ENCODE measurements at regions not wholly inside any gene's neighbourhood (a gene's known extent, or its start where the extent isn't known, plus 50 kb on each side); places are given as distances from the start of the nearest gene placed in this dataset.
"Not testable (repeated sequence)": the region's sequence is repeated elsewhere in the genome, so short reads cannot be mapped to it uniquely, and the experiment has no call there.

- DNase-seq, result no peak
Measured at GRCh38 chr7:153887749-153888569, 164.2 kb upstream of the DPP6 start.

GRCh38 chr7:153891990-153892389 lies 160.2 kb upstream of the DPP6 start:
- DNase-seq, result no peak

DNA sequence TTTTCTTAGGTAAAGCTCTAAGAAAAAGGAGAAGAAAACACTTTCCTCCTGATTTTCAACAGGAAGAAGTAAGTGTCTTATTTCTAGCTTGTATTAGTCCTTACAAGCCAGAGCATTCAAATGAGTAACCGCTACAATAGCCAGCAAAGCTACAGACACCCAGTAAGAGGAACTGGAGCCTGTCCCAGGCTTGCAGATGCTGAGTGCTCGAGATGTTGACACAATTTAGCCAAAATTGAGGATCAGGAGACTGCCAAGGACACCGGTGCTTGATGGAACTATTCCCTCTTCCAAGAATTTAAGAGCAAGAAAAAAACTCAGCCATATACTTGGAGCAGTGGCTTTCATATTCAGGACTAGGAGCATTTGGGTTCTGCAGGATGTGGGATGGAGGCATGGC lies 149.3 kb upstream of the DPP6 start:
- no peak for DNase-seq

DNA sequence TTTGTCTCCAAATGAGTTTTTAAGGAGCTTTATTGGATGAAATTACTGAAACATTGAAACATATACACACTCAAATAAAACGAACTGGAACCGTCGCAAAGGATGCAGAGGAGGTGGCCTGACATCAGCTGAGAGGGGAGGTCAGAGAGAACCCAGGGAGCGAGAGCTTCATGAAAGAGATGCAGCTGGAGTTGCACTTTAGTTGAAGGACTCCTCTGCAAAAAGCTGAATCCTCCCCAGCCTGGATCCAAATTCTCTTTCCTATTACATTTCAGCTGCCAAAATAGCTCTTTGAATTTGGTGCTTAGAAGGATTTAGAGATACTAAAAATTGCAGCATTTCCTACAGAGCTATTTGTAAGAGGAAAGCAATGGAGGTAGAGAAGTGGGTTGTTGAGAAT lies 140.0 kb upstream of the DPP6 start:
- DNase-seq, result no peak

- DNase-seq, result no peak
Measured at GRCh38 chr7:153920126-153920525, 132.1 kb upstream of the DPP6 start.

DNA sequence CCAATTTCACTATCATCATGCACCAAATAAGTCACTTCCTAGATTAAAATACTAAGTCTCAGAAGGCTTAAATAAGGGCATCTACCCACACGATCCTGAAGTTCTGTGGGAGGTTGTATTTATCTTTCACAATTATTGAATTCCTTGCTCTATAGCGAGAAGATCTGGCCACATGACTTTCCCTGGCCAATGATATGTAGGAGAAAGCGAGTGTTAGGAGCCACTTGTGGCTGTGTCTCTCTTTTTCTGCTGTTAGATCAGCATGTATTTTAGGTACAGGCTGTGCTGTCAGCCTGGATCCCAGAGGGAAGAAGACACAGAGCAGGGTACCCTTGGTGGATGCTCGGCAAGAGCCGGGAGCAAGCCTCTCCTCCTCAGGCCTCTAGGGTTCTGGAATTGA lies 131.3 kb upstream of the DPP6 start:
- DNase-seq, result no peak

GRCh38 chr7:153921408-153921807 lies 130.8 kb upstream of the DPP6 start:
- no peak for DNase-seq

DNA sequence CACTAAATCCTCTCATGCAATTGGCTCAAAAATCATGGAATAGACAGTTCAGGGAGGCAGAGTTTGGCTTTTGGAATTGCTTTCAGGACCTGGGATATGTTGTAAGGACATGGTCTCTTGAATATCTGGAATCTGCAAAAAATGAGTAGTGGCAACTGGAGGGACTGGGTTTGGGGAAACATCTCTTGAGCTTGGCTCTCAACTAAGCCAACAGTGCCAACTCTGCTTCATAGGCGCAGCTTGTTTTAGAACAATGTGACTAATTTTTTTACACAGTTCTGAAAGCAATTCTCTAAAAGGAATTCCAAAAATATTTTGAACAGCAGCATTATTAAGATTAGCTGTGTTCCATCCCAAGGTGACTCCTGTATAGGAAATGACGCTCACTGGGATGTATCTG lies 121.5 kb upstream of the DPP6 start:
- DNase-seq, result no peak

DNA sequence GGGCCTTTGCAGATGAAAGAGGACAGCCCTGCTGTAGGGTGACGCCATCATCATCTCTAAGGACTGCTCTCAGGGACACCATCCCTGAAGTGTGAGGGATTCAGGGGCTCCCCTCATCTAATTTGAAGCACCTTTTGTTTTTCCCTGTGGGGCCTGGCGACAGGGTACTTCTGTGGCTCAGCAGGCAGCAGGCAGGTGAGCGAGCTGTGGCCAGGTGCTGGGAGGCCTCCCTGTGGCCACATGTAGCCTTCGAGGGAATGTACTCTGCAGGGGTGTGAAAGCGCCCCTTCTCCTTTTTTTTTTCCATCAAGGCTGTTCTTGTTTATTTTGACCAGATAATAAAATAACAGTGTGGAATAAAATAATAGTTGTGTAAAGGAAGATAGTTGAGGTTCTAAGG lies 118.2 kb upstream of the DPP6 start:
- DNase-seq, result no peak

DNA sequence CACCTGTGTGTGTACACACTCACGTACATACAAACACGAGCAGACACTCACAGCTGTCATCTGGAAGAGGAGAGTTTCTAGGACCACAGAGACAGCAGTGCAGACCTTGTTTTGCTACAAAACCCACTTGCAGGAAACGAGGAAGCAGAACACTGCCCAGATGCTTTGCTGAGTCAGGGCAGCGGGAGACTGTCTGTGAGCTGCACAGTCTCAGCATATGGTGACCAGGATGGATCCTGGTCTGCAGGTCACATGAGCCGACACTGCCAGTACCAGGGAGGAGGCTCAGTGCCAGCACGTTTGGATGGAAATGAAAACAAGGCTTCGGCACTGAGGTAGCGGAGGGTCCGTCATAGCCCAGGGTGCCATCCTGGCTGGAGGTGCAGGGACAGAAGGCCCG lies 117.6 kb upstream of the DPP6 start:
- DNase-seq, result no peak

GRCh38 chr7:153935095-153935494 lies 117.1 kb upstream of the DPP6 start:
- DNase-seq, result no peak

DNA sequence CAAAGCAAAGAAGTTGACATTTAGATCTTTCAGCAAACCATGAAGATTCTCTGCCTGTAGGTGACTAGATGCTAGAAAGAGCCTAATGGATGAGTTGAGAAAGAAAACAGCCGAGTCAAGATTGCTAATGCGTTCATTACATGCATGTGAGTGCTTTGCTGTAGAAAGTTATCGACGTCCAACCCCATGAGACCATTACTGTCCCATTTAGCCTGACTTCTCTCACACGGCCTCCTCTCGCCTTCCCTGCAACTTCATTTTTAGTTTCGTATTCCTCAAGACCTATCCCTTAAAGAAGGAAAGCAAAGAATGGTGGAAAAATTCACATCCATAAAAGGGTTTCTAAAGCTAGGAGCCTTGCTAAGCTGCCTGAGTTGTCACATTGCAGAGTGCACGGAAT lies 113.7 kb upstream of the DPP6 start:
- DNase-seq, result no peak

GRCh38 chr7:153939177-153939576 lies 113.0 kb upstream of the DPP6 start:
- DNase-seq, result no peak

DNA sequence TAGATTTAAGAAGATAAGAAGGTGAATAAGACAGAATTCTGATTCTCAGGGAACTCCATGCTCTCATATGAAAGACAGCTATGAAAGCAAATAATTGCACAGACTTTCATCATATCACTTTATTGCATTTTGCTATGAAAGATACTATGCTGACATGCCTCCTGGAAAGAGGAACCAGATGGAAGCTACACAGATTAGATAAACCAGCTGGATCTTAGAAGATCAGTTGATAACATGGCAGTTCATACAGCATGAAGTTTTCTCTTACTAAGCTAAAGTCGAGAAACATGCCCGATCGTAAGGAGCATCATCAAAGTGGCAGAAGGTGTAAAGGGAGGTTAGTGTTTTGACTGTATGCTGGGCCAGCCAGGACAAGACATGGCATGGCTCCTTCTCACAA lies 112.5 kb upstream of the DPP6 start:
- DNase-seq, result no peak

DNA sequence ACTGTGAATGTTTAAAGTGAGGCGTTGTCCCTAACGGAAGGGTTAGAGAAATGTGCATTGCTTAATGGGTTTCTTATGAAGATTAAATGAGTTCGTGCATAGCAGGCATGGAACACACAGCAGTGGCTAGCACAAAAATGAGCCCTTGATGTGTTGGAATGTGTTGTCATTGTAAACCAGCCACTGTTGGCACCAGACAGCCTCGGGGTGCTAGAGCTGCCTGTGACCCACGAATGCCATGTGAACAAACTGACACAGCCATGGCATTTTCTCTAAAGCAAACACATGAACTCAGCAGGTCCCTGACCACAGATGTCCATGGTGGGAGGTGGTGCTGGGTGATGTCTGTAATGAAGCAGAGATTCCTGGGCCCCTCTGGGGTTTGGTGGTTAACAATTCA lies 111.1 kb upstream of the DPP6 start:
- DNase-seq, result no peak

DNA sequence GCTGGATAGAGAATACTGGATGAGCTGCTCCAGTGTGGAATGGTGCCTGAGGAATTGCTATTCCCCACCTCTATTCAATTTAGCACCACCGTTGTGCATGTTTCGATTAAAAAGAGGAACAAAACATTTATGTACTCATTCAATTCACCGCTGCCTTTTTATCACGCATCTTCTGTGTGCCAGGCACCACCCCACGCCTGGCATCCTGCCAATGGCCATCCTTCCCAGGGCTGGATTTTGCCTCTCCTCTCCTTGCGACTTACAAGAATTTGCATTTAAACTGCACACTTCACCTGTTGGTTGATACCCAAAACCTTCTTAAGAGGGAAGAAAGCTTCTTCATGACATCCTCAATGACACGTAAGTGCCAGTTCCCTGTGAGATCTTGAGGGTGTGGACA lies 110.2 kb upstream of the DPP6 start:
- DNase-seq, result no peak

DNA sequence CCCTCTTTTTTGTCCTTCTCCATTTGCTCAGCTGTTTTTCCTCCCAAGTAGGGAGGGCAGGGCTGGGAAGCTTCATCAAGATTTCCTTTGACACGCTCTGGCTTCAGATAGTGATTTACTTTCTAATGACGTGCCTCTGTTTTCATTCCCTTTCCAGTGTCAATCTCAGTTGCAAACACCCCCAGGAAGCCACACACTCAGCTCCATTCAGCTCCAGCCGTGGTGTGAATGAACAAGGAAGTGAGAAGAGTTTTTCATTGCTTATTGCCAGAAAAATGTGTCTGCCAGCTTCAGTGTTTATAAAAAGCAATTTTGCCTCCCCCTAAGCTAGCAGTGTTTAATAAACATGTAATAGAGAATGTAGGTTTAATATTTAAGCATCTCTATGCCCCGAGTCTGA lies 108.7 kb upstream of the DPP6 start:
- DNase-seq, result no peak

DNA sequence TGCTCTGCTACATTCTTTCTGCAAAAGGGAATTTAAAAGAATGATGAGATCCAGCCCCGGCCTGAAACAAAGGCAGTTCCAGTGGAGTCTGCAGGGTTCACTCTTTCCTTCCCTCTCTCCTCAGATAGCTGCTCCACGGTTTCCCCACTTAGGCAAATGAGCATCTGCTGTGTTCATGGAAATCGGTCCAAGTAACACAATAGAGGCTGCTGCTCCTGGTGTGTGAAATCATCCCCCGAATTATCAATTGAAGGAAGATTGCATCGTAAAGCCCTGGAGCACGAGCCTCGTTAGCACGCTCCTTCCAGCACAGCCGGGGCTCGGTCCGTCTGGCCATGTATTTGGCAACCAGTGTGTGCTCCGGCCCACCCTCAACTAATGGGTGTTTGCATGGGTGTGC lies 108.3 kb upstream of the DPP6 start:
- DNase-seq, result no peak

DNA sequence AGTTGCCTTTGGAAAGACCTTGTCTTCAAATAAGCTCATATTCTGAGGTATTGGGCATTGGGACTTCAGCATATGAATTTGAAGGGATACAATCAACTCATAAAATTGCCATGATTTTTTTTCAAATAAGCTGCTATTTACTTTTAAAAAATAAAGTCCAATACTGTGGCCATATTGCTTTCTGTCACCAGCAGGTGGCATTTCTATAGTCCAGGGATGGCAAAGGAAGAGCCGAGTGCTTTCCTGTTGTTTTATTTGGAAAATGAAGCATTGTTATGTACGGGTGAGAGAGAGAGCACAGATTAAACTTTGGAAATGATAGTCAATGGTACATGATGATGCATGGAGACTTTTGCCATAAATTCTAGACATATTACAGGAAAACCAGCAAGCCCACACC lies 104.1 kb upstream of the DPP6 start:
- no peak for DNase-seq

DNA sequence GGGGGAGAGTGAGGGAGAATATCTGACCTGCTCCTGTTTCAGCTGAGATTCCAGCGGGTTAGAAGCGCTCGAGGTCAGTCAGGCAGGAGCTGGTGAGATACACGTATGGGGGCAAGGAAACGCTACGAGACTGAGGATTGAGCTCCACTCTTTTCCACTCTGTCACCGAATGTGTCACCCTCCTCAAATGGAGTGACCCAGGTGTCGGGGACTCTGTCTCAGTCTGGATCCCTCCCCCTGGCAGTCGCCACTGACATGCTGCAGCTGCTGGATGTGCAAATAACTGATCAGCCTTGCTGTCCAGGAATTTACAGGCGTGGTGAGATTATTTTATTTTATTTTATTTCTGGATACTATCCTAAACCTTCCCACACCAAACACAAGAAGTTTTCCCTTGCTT lies 100.9 kb upstream of the DPP6 start:
- no peak for DNase-seq

DNA sequence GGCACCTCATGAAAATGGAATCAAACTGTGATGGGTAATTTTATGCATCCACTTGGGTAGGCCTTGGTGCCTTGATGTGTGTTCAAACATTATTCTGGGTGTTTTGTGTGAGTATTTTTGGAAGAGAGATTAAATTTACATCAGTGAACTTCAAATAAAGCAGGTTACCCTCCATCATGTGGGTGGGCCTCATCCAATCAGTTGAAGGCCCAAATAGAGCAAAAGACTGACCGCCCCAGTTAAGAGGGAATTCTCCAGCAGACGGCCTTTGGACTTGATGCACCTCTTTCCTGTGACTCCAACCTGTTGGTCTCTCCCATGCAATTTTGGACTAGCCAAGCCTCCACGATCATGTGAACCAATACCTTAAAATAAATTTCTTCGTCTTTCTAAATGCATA lies 97.7 kb upstream of the DPP6 start:
- DNase-seq, result no peak

DNA sequence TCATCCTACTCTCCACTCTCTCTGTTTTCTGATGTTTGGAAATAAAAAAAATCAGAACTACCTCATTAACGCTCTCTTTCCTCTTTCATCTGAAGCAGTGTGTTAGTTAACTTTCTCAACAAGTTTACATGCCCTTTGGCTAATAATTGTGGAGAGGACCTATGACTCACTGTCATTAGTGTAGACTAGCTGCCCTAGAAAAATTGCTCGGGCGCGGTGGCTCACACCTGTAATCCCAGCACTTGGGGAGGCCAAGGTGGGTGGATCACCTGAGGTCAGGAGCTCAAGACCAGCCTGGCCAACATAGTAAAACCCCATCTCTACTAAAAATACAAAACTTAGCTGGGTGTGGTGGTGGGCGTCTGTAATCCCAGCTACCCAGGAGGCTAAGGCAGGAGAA lies 94.5 kb upstream of the DPP6 start:
- not testable (repeated sequence) for DNase-seq

DNA sequence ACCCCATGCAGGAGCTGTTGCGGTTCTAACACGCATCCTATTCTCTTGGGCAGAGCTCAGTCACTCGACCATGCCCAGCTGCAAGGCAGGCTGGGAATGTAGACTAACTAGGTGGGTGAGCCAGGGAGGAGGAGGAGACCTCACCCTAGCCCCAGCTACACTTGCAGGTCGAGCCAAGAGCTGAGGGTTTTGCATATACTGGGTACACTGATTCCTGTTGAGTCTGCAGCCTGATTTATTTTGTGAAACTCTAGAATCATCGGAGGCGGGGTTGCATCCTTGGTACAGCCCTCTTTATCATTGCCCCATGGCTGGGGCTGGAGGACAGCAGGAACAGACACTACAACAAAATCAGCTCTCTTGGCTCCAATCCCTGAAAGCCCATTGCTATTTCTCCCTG lies 93.8 kb upstream of the DPP6 start:
- not testable (repeated sequence) for DNase-seq

DNA sequence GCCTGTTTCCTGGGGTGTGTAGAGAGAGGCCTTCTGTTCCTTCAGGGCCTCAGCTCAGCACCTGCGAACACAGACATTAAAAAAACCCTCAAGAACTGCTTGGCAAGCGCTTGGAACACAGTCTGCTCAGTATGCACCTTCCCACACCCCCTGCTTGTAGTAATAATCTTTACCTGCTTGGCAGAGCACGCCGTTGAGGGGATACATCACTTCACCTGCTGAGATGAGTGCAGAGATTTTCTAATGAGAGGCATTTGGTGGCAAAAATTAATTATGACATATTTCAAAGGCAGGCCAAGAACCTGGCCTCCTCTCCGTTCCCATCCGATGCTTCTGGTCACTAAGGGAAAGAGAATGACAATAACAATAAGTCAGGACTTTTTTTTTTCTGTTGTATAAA lies 93.4 kb upstream of the DPP6 start:
- not testable (repeated sequence) for DNase-seq

- not testable (repeated sequence) for DNase-seq
Measured at GRCh38 chr7:153964481-153965112, 87.6 kb upstream of the DPP6 start.
